ENCODE measurements at regions not wholly inside any gene's neighbourhood (a gene's known extent, or its start where the extent isn't known, plus 50 kb on each side); places are given as distances from the start of the nearest gene placed in this dataset.
"Not testable (repeated sequence)": the region's sequence is repeated elsewhere in the genome, so short reads cannot be mapped to it uniquely, and the experiment has no call there.

DNA sequence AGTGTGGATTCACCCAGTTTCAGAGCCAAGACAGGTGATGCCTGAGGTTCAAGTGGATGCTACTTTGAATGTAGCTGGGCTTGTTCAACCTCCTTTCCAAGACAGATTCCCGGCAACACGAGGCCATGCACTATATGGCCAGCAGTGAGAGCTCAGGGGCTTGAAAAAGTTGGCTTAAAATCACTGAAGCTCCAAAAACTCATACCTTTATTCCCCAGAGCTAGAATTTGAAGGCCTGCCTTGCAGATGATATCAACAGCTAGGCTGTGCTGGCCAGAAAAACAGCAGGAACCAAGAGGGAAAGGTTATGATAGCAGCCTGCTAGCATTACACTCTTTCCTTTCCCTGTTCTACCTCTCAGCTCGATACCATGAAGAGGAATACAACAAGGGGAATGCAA lies 120.2 kb upstream of the DAB2 start:
- DNase-seq (ENCODE audit: low spot score) = no peak

DNA sequence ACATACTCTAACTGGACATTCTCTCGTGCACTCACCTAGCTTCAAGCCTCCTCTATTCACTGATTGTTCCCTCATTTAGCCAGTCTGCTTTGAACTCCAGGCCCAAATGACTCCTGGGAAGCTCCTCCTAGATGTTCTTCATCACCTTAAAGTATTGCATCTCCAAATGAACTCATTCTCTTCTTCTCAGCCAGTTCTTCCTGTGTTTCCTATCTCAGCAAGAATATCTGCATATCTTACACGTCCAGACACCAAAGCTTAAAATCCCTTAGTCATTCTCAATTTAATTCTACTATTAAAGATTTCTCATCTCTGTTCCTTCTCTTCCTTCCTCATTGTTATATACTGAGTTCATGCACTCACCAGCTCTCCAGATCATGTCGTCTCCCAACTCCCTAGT lies 118.6 kb upstream of the DAB2 start:
- DNase-seq (ENCODE audit: low spot score) = no peak

DNA sequence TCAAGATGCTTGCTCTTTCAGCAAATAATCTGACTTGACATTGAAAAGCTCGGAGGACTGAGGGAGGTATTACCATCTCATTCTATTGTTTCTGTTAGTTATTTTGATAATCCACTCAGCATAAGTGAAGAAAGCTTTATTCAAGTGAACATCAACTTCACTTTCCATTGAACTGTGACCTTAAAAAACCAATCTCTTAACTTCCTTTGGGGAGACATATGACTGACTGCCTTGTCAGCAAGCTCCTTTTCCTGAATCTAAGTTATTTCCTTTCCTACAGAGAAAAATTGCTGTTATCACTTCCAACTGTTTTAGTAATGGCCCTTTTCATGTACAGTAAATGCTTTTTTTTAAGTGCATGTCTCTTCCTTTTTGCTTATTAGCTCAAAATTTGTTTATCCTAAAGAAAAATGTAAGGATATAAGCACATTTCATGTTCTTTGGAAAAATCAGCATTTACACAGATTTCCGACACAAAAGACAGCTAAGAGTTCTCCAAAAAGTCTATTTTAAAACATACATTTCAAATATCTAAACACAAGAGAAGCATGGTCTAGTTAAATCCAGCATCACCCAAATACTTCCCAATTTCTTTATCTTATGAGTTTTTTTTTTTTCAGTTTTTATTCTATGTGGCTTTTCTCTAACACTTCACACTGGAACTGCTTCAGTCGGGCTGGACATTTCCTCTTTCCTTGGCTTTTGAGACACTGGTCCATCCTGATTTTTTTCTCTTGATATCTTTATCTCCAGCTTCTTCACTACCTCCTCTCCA lies 117.9 kb upstream of the DAB2 start:
- no peak for DNase-seq (ENCODE audit: low spot score)

DNA sequence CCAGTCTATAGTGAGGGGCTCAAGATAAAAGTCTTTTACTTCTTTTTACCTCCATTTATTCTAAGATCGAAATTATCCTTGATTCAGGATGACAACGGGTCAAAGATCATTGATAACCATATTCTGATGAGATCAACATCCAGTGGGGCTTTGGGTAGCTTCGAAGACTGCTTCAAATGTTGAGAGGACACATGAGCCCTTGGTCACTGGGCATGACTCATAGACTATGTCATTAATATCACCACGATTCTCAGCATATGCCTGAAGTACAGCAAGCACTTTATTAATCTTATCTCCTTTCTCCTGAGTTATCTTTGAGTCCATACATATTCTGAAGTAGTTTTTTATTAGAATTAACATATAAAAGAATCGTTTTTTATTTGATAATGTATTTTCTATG lies 117.1 kb upstream of the DAB2 start:
- DNase-seq (ENCODE audit: low spot score) = no peak

DNA sequence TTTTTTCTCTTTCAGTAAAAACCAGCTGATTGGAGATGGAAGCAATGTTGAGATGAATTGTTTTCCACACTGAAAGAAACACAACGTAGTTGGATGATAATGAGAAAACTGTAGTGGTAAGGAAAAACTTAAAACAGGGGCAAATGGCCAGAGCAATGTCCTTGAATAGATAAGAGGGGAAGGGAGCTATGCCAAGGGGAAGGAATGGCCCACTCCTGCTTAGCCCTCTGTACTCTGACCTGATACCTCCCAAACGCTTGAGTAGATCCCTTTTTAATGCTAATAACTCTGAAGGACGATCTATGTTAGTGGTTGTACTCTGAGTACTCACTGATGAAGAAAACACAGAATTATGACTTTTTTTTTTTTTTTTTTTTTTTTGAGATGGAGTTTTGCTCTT lies 114.7 kb upstream of the DAB2 start:
- no peak for DNase-seq (ENCODE audit: low spot score)

DNA sequence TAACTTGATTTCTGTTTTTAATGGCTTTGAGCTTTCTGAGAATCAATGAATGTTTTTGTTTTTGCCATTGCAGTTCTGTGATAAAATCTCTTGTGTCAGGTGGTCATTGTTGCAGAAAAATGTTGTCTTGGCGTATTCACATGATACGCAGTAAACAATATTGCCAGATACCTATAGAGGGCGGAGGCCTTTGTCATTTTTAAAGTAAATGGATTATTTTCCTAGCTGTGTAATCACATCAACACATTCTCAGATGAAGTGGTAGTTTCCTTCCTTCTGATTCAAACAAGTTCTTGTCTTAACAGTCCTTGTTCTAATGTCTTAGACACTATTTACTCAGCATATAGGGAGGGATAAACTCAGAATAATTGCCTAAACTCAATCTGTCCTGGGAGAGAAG lies 109.9 kb upstream of the DAB2 start:
- DNase-seq (ENCODE audit: low spot score) = no peak

DNA sequence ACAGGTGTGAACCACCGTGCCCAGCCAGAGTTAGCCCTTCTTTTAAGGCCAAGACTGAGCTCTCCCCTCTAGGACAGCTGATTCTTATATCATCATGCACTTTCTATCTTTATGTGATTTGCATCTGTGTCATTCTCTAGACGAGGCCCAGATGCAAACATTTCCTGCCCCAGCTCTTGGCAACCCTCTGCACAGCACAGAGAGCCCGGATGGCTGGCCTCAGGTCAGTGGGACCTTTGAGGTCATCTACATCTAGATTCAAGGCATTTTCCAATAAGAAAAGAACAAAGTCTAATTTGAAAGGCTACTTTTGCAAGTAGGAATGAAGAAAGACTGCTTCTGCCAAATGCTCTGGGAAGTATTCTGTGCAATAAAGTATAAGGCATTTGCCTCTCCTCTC lies 109.0 kb upstream of the DAB2 start:
- DNase-seq (ENCODE audit: low spot score) = no peak

DNA sequence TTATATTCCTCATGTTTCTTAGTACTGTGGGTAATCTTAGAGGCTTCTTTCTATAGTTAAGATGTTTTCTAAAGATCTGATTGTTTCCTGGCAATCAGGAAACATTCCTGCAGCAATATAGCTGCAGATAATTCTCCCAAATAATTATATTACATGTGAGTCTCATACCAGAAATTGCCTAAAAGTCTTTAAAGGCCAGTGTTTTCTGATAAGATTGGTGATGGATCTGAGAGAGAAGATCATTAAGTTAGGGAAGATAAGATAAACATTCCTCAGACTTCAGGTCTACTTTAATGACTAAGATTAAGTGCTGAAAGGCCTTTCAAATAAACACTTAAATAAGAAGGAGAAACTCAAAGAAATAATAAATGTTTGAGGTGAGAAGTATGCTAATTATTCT lies 107.7 kb upstream of the DAB2 start:
- no peak for DNase-seq (ENCODE audit: low spot score)

DNA sequence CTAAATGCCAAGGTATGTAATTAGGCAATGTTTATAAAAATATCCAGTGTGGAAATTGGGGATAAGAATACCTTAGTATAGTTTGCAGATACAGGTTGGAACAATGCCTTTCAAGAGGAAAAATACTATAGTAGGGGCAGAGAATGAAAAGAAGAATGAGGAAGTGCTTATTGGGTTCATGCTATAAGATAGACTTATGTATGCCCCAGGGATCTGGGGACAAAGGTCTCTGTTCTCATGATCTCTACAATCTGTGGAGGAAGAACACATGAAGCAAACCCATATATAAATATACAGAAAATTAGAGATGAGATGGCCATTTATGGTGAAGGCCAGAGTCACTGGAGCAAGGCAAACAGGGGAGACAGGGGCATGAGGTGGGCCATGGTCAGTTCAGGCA lies 106.5 kb upstream of the DAB2 start:
- no peak for DNase-seq (ENCODE audit: low spot score)

DNA sequence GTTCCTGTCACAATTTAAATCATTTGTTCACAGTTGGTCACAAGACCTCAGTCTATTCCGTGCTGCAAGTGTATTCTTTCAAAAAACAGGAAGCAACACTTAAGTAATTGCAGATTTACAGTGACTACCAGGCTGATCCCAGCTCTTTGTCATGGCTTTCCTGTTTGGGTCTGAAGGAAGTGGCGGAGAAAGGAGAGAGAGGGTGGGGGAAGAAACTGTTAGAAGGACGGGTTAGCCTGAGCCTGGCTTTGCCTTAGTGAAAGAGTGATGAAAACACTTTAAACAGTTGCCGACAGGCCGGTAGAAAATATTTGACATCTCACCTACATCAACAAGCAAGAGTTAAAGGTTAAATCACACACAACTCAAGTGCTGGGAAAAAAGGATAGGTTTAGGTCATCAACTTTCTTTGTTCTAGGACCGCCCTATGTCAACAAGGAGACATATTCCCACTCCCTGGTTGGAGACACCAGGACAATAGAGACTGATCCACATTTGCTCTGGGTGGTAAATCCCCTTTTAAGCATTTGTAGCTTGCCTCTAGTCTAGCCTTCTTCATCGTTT lies 102.2 kb upstream of the DAB2 start:
- no peak for DNase-seq (ENCODE audit: low spot score)

DNA sequence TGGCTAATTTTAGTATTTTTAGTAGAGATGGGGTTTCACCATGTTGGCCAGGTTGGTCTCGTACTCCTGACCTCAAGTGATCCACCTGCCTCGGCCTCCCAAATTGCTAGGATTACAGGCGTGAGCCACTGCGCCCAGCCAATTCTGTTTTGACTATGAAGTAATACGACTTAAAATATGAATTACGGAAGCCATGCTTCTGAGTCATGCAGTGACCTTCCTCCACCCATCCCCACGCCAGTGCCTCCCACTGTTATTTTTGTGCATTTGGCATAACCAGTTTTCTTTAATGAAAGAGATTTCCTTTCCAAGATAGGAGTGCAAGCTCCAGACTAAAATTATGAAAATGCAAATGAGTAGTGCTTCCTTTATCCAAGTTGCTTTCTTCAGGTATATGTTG lies 101.0 kb upstream of the DAB2 start:
- not testable (repeated sequence) for DNase-seq (ENCODE audit: low spot score)

DNA sequence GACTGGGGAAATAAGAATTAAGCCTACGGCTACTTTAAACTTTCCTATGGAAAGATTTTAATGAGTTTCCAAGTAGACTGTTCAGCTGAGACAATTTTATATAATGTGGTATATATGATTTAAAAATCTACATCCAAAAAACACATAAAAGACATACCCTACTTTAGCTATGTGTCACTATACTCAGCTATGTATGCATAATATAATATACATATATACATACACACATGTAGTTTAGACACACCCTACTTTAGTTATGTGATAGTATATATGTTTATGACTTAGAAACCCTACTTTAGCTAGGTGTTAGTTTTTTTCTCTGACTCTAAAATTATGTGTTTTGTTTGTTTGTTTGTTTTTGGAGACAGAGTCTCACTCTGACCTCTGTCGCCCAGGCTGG lies 100.5 kb upstream of the DAB2 start:
- no peak for DNase-seq (ENCODE audit: low spot score)

DNA sequence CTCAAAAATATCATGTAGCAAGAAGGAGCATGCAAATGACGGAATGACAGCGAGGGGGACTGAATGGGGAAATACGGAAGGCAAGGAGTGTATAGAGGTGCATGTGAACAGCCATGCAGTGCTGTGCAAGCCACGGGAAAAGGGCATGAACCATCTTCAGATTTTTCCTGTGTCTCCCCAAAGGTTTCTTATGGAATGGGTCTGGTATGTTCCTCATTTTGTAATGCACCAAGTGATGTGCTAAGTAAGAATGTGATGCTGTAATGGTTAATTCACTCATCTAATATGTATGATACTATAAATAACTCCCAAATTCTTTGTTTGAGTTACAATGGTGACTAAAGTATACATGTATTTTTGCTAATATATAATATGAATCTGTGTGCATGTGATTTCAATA lies 99.0 kb upstream of the DAB2 start:
- no peak for DNase-seq (ENCODE audit: low spot score)

DNA sequence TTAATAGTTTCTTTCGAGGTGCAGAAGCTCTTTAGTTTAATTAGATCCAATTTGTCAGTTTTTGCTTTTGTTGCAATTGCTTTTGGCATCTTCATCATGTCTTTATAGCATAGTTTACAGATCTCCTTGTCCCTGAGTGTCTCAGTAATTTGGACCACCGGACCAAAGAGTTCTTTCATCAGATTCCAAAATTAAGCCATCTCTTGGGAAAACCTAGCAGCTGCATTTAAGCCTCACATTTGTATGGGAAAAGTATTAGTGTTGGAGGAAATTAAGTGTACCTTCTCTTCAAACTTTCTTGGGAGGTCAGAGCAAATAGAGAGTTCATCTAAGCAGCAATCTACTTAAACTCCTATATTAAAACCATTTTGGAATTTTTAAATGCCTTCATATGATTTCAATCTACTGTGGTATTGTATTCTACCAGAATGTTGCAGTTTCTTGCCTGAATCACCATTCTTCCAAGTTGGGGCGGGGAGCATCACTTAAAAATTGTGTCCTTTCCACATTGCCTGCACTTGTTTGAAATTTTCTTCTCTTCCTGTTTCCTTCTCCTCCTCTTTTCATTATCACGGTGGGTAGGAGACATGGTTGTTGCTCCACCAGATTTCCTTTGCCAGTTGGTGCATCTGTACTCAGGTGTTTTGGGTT lies 97.3 kb upstream of the DAB2 start:
- no peak for DNase-seq (ENCODE audit: low spot score)

DNA sequence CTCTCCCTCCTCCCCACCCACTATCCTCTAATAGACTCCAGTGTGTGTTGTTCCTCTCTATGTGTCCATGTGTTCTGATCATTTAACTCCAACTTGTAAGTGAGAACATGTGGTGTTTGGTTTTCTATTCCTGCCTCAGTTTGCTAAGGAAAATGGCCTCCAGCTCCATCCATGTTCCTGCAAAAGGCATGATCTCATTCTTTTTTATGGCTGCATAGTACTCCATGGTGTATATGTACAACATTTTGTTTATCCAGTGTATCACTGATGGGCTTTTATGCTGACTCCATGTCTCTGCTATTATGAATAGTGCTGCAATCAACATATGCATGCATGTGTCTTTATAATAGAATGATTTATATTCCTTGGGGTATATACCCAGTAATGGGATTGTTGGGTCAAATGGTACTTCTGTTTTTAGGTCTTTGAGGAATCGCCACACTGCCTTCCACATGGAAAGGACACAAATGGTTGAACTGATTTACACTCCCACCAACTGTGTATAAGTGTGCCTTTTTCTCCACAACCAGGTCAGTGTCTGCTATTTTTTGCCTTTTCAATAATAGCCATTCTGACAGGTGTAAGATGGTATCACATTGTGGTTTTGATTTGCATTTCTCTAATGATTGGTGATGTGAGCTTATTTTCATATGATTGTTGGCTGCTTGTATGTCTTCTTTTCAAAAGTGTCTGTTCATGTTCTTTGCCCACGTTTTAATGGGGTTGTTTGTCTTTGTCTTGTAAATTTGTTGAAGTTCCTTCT lies 96.5 kb upstream of the DAB2 start:
- no peak for DNase-seq (ENCODE audit: low spot score)

DNA sequence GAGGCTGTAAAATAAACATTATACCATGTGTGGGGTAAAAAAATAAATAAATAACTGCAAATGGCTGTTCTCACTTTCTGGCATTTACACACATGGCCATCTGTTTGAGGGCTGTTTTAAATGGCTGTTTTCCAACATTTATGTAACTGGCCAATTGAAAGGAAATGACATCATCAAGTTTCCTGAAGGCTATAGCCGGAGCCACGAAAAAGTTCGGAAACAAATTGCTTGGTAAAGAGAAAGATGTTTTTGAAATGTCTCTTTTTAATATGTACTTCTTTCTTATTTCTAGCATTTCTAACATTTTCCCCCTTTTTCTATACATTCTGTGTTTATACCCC lies 95.4 kb upstream of the DAB2 start:
- no peak for DNase-seq (ENCODE audit: low spot score)

DNA sequence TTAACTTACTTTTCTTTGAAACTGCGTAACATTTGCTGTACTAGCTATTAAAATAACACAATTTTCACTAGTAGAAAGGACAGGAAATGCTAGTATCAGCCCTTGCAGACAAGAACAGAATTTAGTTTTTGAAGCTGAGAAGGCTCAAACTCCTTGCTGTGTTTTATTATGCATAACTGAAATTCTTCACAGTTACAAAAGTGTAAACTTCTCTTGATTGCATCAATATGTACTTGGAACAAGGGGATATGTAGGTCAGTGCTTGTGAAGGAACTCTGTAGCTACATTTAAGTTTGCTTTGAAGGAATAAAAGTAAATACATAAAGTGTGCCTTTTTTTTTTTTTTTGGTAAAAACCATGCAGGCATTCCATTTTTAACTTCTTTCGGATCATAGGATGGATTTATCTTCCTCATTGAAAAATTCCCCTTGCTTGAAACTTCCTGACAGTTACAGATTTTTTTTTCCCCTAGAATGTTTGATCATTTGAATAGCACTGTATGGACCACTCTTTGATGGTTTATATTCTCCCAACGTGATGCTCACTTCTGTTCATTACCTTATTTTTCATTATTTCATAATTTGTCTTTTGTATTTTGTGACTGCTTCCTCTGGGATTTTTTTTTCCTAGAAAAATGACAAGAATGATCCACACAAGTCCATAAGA lies 94.9 kb upstream of the DAB2 start:
- no peak for DNase-seq (ENCODE audit: low spot score)

DNA sequence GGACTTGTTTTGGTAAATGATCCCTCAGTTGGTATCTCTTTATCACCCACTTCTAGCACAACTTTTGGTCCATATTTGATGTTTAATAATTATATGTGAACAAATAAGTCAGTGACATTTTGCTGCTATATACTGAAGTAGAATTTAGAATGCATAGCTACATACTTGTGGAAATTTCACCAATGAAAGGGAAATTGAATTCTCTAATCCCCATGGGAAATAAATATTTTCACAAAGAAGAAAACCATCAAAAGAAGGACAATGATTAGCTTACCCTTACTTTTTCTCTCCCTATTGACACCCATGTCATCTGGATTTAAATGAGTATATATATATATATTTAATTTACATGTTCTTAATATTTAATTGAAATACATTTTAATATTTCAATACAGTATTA lies 94.3 kb upstream of the DAB2 start:
- DNase-seq (ENCODE audit: low spot score) = no peak

DNA sequence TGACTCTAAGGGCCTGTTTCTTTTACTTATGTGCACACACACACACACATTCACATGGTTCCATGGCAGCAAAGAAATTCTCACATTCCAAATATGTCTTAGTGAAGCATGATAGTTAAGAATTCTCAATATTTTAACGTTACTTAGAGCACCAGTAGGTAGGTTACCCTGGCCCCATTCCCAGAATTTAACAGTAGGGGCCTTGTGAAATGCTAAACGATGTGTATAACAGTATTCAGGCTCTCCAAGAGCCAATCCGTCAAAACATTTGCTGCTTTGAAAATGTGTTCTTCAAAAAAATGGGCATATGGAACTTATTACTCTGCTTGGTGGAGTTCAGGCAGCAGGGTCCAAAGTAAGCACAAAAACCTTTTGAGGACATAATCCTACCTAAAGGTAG lies 93.7 kb upstream of the DAB2 start:
- DNase-seq (ENCODE audit: low spot score) = no peak

DNA sequence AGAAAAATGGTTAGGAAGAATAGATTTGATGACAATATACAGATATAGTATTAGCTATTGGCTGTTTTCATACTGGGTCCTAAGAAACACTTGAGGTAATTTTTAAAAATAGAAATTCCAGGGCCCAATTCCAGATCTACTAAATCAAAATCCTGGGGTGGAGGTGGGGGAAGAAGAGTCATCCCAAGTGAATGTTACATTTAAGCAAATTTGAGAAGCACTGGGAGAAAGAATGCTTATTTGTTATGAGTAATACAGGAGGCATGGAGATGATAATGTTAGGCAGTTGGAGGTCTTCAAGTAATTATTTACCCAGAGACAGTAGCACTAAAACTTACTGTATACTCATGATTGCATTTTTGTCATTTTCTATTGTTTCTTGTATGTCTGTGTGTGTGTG lies 93.0 kb upstream of the DAB2 start:
- no peak for DNase-seq (ENCODE audit: low spot score)

DNA sequence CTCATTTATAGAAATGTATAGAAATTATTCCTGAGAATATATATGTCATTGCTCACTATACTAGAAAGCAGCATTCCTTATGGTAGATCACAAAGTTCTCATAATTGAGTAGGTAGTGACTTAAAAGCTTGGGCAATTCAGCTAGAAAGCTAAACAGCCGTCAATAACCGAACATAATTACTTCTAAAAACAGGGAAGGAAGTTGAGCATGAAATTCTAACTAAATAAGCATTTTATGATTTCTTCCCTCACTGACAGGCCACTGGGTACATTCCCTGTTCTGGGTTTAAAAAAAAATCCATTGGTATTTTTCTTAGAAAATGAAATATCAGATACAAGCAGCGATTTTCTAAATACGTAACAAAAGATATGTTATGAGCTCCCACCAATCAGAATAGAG lies 91.1 kb upstream of the DAB2 start:
- DNase-seq (ENCODE audit: low spot score) = no peak

DNA sequence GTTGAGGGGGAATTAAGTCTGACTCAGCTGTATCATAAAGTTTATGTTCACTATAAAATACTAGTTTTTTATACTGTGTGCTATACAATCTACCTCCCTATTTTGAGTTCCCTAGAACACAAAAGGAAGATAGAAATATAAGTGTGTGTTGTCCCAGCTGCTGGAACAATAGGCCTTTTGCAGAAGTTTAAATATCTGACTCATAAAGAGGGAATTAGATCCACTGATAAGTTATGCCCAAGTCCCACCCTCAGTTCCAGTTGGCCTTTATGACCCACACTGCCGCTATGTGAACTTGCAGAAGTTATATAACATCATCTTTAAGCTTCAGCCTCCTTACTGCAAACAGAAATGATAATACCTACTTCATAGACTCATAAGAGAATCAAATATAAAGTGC lies 88.5 kb upstream of the DAB2 start:
- no peak for DNase-seq (ENCODE audit: low spot score)

DNA sequence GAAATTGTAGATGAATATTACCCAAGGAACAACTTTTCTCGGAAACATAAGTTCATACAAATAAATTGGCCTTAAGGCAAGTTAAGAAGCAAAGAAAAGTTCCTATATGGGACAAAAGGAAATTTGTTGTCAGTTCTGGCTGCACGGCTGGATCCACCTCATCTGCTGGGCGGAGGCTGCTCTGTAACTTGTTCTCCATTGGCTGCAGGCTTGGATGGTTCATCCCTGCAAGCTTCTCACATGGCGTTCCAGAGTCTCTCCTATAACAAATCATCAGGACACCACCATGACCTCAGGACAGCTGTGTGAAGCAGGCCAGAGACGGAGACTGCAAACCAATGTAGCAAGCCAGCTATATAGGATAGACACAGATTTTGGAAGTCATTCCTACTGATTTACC lies 81.4 kb upstream of the DAB2 start:
- DNase-seq (ENCODE audit: low spot score) = no peak
